B cell (primary cell): ENCODE measurements at regions not wholly inside any gene's neighbourhood (a gene's known extent, or its start where the extent isn't known, plus 50 kb on each side); places are given as distances from the start of the nearest gene placed in this dataset.

Experiments
- ATAC-seq: fragments of 200-7000 bp; cut with Tn5 transposase; one replicate; pipeline ENCODE4 v1.10.0; 2021; ENCODE audit warnings: low read depth, mild to moderate bottlenecking, moderate number of reproducible peaks, moderate library complexity
- CTCF ChIA-PET: fragments of 350-600 bp; sonication (Branson Sonifier 250); formaldehyde crosslinking; loops from one replicate; lab custom pipeline; 2021; ENCODE audit warnings: antibody characterized with exemption, inconsistent platforms; lab: Charles Lee
- POLR2A ChIA-PET: fragments of 350-600 bp; sonication (Branson Sonifier 250); formaldehyde crosslinking; loops from one replicate; lab custom pipeline; 2021; ENCODE audit warnings: antibody characterized with exemption; lab: Charles Lee
- DNase-seq: peaks from one replicate; pipeline ENCODE4 v3.0.0; 2013
- H2AFZ ChIP-seq: 2 replicates; pipeline ENCODE4 v1.6.1; 2012; ENCODE audit warnings: mild to moderate bottlenecking, low read depth, low read length; ENCODE audit not compliant: insufficient read depth, poor library complexity, severe bottlenecking
- H3K27ac ChIP-seq, 2 donors: 1 replicate in 1 of 2; 2 replicates in 1 of 2; pipeline ENCODE4 v1.5.1; 2012 to 2013; ENCODE audit warnings: low read length in 2 of 2, mild to moderate bottlenecking in 2 of 2, moderate library complexity in 1 of 2
- H3K27me3 ChIP-seq, 4 experiments: fragments of 200-600 bp in 1 of 4; sonication (generic) in 1 of 4; replicated peaks in 1 of 4; 1 replicate in 2 of 4; 2 replicates in 2 of 4; pipeline versions ENCODE4 v1.6.1 to v1.7.0; 2013 to 2016; ENCODE audit warnings: low read length in 3 of 4, mild to moderate bottlenecking in 2 of 4, mixed read lengths in 1 of 4, moderate library complexity in 1 of 4; ENCODE audit not compliant: insufficient read depth in 4 of 4, control insufficient read depth in 3 of 4; ENCODE audit errors: control extremely low read depth in 1 of 4
- H3K36me3 ChIP-seq, 2 experiments: replicated peaks in 1 of 2; 1 replicate in 1 of 2; 2 replicates in 1 of 2; pipeline versions ENCODE4 v1.6.1 to v1.7.1; 2013; ENCODE audit warnings: low read length in 1 of 2; ENCODE audit not compliant: insufficient read depth in 2 of 2, control insufficient read depth in 1 of 2; ENCODE audit errors: control extremely low read depth in 1 of 2, extremely low read depth in 1 of 2
- H3K4me1 ChIP-seq, 2 donors: fragments of 200-600 bp in 1 of 2; sonication (generic) in 1 of 2; 1 replicate in 1 of 2; 2 replicates in 1 of 2; pipeline versions ENCODE4 v1.5.1 to v1.6.1; 2013 to 2017; ENCODE audit warnings: low read length in 2 of 2; ENCODE audit not compliant: control insufficient read depth in 2 of 2, insufficient read depth in 2 of 2
- H3K4me2 ChIP-seq: replicated peaks from 2 replicates; pipeline ENCODE3; 2012; ENCODE audit warnings: mild to moderate bottlenecking, low read depth, low read length; ENCODE audit not compliant: poor library complexity, severe bottlenecking
- H3K4me3 ChIP-seq, 5 experiments: fragments of 200-600 bp in 1 of 5; sonication (generic) in 1 of 5; 1 replicate in 3 of 5; 2 replicates in 2 of 5; pipeline versions ENCODE4 v1.5.1 to v1.7.0; 2011 to 2016; ENCODE audit warnings: low read length in 4 of 5, mild to moderate bottlenecking in 4 of 5, low read depth in 2 of 5, control low read depth in 1 of 5, moderate library complexity in 1 of 5; ENCODE audit not compliant: insufficient read depth in 1 of 5; ENCODE audit errors: control extremely low read depth in 1 of 5, extremely low read depth in 1 of 5
- H3K79me2 ChIP-seq: fragments of 200-600 bp; sonication (generic); one replicate; pipeline ENCODE4 v1.6.0; 2016; ENCODE audit warnings: low read length; ENCODE audit not compliant: control insufficient read depth, insufficient read depth
- H3K9ac ChIP-seq: fragments of 200-600 bp; sonication (generic); 2 replicates; pipeline ENCODE4 v1.6.1; 2017; ENCODE audit warnings: mild to moderate bottlenecking, low read length, moderate library complexity
- H3K9me3 ChIP-seq, 3 donors: one replicate each; pipeline versions ENCODE4 v1.6.1 to v1.7.1; 2013; ENCODE audit warnings: low read length in 2 of 3; ENCODE audit not compliant: control insufficient read depth in 2 of 3, insufficient read depth in 1 of 3; ENCODE audit errors: control extremely low read depth in 1 of 3
- H4K20me1 ChIP-seq: 2 replicates; pipeline ENCODE4 v1.6.0; 2012; ENCODE audit warnings: mild to moderate bottlenecking, low read length; ENCODE audit not compliant: insufficient read depth, control insufficient read depth, poor library complexity, severe bottlenecking
- H3K27ac Mint-ChIP-seq: one replicate; pipeline ENCODE4 v1.8.0; 2021; ENCODE audit warnings: mixed read lengths
- H3K27me3 Mint-ChIP-seq: one replicate; pipeline ENCODE4 v1.8.0; 2021; ENCODE audit warnings: mixed read lengths
- H3K4me1 Mint-ChIP-seq: one replicate; pipeline ENCODE4 v1.8.0; 2021; ENCODE audit warnings: mixed read lengths
- H3K4me3 Mint-ChIP-seq: one replicate; pipeline ENCODE4 v1.8.0; 2021; ENCODE audit warnings: mixed read lengths
- H3K9me3 Mint-ChIP-seq: one replicate; pipeline ENCODE4 v1.8.0; 2022; ENCODE audit warnings: mixed read lengths; ENCODE audit not compliant: insufficient read depth
- EZH2 ChIP-seq: IDR thresholded peaks from 2 replicates; pipeline ENCODE4 v1.6.1; 2012; ENCODE audit warnings: borderline replicate concordance, low read depth, mild to moderate bottlenecking, moderate library complexity, low read length; ENCODE audit not compliant: insufficient read depth, poor library complexity, severe bottlenecking
- WGBS: methylation state at CpG from one replicate; pipeline ENCODE4 v1.1.5; 2013; ENCODE audit warnings: missing lambda C conversion rate; ENCODE audit not compliant: insufficient coverage; 5-methylcytosine and 5-hydroxymethylcytosine counted together
- intact Hi-C: fragments of 100-400 bp; cut with micrococcal nuclease; formaldehyde crosslinking; loops from one replicate; pipeline ENCODE4 v1.10.0; 2022
- TF ChIP-seq, protein P1 (sequence below): fragments of 200-600 bp; IDR thresholded peaks from one replicate; pipeline ENCODE4 v1.8.0; 2022; ENCODE audit warnings: antibody characterized with exemption, mild to moderate bottlenecking

GRCh38 chr3:56860939-56861338, 59.2 kb upstream of the ARHGEF3 start:
- intact Hi-C loops: no loop called here
- ATAC-seq: no peak
- 83% methylated on average over 3 of the region's 3 CpGs for WGBS

DNA sequence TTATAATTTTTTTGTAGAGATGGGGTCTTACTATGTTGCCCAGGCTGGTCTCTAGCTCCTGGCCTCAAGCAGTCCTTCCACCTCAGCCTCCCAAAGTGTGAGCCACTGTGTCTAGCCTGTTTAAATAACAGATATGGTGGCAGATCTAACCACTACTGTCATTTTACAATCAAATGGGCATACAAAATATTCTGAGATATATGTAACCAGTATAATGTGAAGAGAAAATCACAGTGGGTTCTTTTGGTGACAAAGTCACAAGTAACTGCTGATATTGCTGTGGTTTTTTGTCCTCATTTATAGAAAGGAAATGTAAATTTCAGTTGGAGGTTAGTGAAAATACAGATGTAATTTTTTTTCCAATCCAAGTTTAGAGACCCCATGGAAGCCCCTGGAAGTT, 58.6 kb upstream of the ARHGEF3 start:
- Histone ChIP-seq H3K36me3 (no peaks in the 10 kb centered on the region), H3K4me2 (no peak overlapping the region), H3K4me1 (no peaks in the 10 kb centered on the region), H2AFZ (no peak overlapping the region), H3K79me2 (no peaks in the 10 kb centered on the region), H4K20me1 (no peaks in the 10 kb centered on the region), H3K9me3 (peaks cover 0 to 3% (median 0%) of the 10 kb centered on the region in 3 donors), H3K27ac (no peak overlapping the region), H3K9ac (no peak overlapping the region), H3K27me3 (no peaks in the 10 kb centered on the region), H3K4me3 (no peak overlapping the region)
- DNase-seq (no peak), ATAC-seq (no peak)
- Mint-ChIP-seq H3K4me3 (no peak overlapping the region), H3K9me3 (no peaks in the 10 kb centered on the region), H3K4me1 (peaks cover 3% of the 10 kb centered on the region), H3K27me3 (no peaks in the 10 kb centered on the region), H3K27ac (no peak overlapping the region)
- POLR2A ChIA-PET: no interaction called here
- intact Hi-C loops: no loop called here
- TF ChIP-seq, protein P1, sequence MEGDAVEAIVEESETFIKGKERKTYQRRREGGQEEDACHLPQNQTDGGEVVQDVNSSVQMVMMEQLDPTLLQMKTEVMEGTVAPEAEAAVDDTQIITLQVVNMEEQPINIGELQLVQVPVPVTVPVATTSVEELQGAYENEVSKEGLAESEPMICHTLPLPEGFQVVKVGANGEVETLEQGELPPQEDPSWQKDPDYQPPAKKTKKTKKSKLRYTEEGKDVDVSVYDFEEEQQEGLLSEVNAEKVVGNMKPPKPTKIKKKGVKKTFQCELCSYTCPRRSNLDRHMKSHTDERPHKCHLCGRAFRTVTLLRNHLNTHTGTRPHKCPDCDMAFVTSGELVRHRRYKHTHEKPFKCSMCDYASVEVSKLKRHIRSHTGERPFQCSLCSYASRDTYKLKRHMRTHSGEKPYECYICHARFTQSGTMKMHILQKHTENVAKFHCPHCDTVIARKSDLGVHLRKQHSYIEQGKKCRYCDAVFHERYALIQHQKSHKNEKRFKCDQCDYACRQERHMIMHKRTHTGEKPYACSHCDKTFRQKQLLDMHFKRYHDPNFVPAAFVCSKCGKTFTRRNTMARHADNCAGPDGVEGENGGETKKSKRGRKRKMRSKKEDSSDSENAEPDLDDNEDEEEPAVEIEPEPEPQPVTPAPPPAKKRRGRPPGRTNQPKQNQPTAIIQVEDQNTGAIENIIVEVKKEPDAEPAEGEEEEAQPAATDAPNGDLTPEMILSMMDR: no peak
- TF ChIP-seq EZH2: no peak
- CTCF ChIA-PET: interaction anchor here (1.1 kb wide), 1 partner anchor 160 kb away, joined by 3 read pairs; no protein-coding TSS in a partner anchor

More at GRCh38 chr3:56860939-56861338, 59.2 kb upstream of the ARHGEF3 start:
- H3K27ac ChIP-seq: no peak overlapping the region
- TF ChIP-seq EZH2: no peak
- no peak overlapping the region for H3K9ac ChIP-seq
- no peaks in the 10 kb centered on the region for H3K9me3 Mint-ChIP-seq
- H3K27me3 Mint-ChIP-seq: no peaks in the 10 kb centered on the region
- CTCF ChIA-PET: interaction anchor here (0.6 kb wide), 1 partner anchor 158 kb away, joined by 3 read pairs; no protein-coding TSS in a partner anchor
- no peak for DNase-seq
- no peak overlapping the region for H3K27ac Mint-ChIP-seq
- H3K4me1 ChIP-seq: no peaks in the 10 kb centered on the region
- H3K27me3 ChIP-seq: no peaks in the 10 kb centered on the region
- H3K4me1 Mint-ChIP-seq: peaks cover under 1% of the 10 kb centered on the region
- no peak overlapping the region for H2AFZ ChIP-seq
- H3K4me3 ChIP-seq: no peak overlapping the region
- H3K9me3 ChIP-seq: peaks cover 0 to 3% (median 0%) of the 10 kb centered on the region in 3 donors
- POLR2A ChIA-PET: no interaction called here
- no peaks in the 10 kb centered on the region for H3K36me3 ChIP-seq
- H3K79me2 ChIP-seq: no peaks in the 10 kb centered on the region
- H4K20me1 ChIP-seq: no peaks in the 10 kb centered on the region
- H3K4me3 Mint-ChIP-seq: no peak overlapping the region
- H3K4me2 ChIP-seq: no peak overlapping the region
